ENCODE measurements at regions not wholly inside any gene's neighbourhood (a gene's known extent, or its start where the extent isn't known, plus 50 kb on each side); places are given as distances from the start of the nearest gene placed in this dataset.

DNA sequence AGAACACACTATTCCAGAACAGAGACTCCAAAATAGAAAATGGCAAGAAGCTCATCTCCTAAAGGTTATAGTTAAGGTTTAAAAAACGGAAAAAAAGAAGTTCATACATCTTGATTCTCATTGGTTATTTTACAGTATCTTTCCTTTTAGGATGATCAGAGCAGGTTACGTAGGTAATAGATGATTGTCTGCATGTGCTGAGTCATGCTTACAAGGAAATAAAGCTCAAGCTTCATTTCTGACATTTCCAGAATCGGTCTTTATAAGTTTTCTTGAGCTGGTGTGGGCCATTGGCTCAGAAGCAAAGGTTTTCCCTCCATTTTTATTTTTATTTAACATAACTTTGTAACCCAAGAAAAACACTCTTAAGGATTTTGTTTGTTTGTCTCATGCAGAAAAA is 1030.3 kb upstream of the CDH8 start:
- DNase-seq, result no peak

DNA sequence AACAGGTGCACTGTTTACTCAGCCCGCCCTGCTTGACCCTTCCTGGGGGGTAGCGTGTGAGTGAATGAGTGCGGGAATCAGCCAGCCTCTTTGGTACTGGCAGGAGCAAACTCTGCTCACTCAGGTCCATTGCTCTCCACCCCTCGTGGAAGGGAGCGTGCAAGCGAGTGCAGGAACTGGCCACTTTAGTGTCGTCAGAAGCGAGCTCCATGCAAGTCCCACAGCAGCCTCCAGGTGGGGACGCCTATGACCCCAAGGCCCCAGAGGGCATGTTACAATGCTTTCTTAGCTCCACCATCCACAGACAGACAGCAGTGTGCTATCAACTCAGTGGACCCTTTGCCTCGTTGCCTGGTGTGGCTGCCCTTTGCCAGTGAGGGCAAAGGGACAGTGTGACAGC is 1025.1 kb upstream of the CDH8 start:
- no peak for DNase-seq

DNA sequence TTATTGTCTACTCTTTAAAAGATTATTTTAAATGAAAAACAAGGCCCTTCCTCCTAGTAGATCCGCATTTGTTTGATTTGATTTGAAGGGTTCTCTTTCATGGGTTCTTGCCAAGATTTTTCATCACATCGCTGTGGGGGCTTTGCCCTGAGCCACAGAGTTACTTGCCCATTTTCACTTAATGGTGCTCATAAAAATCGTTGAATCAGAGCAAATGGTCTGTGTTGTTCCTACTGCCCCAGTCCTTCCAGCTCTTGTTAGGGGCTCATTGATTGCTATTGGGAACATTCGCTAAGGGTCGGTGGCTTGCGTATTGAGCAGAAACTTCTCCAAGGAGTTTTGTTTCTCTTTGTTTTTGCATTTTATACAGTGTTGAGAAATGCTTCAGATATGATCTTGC is 1023.4 kb upstream of the CDH8 start:
- no peak for DNase-seq

DNA sequence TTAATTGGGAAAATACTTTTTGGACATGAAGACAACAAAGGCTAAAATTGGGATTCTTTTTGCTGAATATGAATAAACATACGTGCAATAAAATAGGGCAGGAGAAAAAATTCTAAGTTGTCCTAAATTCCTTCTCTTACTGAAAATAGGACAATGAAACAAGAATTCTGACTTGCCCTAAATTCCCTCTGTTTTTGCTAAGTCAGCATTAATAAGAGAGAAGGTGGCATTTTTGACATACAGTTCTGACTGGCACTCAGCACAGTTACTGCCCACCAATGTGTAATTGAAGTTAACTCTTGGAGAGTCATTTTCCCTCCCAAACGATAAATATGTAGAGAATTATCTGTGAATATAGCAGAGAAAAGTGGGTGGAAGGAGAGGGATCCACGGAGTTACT is 1021.1 kb upstream of the CDH8 start:
- DNase-seq, result no peak

DNA sequence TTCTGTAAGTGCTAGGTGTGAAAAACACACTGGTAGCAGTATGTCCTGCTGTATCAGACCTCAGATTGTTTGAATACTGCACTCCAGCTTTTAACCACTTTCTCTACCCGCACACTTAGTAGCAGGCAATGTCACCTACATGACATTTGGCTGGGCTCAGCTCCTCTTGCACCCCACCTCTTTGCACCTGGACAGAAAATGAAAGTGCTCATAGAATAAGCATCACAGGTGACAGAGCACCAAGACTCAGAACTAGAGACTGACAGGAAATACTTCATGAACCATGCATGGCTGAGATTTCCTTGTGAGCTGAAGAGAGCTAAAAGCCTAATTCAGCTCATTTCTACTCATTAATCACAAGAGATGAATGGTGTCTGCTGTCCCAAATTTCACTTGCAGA is 1014.2 kb upstream of the CDH8 start:
- no peak for DNase-seq

DNA sequence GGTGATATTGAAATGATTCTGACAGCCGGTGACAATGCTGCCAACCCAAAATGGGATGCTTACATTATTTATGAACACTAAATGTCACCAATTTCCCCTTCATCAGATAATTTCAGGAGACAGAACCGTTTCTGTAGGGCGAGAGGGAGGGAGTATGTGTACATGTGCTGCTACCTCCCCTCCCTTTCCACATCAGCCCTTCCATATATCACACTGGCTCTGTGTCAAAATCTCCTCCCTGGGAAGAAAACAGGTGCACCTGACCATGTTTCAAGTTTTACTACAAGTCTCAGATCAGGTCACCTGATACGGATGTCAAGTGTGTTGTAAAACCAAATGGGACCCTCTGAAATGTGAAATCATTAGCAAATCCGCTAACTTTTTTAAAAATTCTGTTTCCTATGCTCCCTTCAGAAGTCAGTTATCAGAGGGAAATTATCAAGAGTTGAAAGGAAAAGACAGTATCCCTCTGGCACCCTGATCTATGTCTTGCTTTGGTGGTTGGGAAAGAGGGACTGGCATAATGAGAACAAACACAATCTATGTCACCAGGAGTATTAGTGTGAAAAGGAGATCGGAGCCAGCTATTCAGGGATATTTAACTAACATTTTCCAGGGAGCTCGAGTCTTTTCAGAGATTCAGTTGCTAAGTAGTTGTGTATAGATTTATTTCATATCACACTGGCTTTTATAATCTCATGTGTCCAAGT is 1002.3 kb upstream of the CDH8 start:
- DNase-seq, result no peak

DNA sequence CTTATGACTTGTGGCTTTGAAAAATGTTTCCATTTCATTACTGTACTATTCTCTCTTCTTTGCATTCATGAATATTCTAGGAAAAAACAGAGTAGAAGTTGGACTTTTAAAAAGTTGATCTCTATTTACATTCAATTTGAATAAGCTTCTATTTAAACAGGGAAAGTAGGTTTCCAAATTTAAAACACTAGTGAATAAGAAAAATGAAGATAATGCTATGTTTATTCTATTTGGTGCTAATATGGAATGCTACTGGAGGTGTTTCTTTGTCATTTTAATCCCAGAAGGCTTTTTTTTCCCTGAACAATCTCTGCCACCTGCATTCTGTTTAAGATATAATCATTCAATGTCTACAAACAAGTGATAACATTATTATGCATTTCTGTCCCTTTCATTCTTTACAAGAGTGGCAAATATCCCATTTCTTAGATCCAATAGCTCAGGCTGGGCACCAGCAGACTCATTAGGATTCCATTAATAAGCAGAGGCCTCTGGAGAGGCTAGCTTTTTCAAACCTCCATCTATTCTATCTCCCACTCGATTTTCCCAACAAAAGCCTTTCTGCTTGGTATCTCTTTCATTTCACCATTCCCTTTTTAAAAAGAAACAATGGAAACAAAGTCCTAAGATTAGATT is 1001.6 kb upstream of the CDH8 start:
- DNase-seq, result no peak

DNA sequence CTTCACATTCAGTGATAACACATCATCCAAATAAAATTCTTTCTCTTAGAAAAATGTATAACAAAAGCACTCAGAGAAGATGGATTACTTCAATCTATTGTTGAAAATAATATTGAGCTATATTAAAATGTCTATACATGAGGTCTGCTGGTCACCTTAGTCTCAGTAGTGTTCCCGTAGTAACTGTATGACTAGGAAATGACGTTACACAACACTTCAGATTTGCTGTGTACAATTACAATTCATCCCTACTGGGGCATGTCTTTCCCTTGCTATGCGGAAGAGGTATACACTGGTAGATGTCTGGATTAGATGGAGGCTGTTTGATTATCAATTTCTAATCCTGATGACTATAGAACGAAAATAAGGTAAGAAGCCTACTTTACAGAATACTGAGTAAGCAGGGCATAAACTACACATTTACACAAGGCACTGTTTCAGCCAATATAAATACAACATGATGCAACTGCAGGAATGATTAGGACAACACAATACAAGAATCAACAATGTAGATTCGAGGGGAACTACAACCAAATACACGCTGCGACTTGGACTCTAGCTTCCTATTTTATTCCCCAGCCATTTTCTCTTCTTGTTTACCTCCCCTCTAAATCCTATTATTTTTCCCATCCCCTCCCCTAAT is 982.5 kb upstream of the CDH8 start:
- no peak for DNase-seq

DNA sequence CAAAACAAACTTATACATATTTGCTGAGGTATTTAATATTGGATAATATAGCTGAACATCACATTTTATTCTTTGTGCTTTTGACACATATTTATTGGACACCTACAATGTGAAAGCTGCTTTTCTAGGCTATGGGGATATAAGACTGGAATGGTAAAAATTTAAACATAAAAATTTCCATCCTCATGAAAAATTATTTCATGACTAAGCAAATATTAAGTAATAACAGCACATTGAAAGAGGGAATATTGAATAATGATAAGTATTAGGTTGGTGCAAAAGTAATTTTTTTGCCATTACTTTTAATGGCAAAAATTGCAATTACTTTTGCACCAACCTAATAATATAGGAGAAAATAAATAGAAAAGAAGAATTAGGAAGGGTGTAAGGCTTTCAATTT is 972.5 kb upstream of the CDH8 start:
- no peak for DNase-seq

DNA sequence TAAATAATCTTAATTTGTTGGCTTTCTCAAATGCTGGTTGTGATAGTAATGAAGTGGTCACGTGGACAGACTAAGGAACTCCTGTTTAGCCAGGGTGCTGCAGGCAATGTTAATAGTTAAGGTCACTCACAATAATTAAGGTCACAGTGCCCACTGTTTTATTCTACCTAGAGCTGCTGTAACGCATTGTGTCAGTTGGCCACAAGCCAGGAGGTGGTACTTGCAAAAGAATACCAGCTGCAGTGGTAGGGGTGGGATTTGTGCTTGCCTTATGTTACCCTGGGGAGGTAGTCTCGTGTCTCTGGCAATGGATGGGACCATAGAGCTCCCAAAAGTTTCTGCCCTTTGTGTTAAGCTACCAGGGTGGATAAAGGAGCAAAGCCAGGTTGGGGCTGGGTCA is 969.1 kb upstream of the CDH8 start:
- DNase-seq, result no peak

DNA sequence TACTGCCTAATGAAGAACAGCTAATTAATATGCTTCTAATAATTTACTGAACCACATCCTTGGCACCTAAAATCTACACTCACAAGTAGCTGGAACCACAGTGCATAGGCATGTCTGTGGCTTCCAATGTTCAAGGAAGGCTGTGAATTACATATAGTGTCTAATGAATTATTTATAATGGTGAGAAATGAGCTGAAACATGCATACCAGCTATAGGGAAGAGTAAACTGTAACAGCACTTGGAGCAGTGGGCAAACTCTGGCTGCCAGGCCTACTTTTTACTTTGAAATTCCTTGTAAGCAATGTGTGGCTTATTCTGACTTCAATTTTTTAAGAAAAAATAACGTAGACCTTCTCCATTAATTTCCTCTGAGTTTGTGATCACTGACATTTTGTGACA is 953.2 kb upstream of the CDH8 start:
- no peak for DNase-seq

DNA sequence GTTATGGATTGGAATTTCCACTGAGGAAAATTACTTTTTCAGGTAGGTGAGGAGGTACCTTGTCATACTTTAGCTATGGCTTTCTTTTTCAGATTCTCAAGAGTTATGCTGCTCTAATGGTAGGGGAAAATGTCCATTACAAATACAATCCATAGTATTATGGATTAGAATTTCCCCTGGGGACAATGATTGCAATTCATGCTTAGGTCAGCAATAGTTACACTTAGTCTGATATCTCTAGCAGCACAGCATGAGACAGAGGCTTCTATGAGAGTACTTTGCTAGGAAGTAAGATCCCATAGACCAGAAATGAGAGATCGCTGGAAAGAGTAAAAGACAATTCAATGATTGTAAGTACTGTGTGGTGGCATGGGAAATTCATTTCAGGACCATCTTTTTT is 949.5 kb upstream of the CDH8 start:
- no peak for DNase-seq

DNA sequence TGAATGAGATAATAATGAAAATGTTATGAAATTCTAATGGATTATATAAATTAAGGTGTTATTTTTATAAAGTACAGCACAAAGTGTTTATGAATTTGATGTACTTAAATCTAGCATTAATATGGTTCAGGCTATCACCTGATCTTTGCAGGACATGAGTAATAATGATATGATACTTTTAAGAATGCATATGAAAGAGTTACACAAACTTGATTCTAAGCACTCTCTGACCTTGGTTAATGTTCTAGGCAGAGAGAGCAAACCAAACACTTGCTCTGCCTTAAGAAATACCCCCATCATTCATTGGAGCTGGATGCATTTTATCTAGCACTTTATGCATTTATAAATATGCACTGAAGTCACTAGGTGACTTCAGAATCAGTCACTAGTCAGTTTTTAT is 942.2 kb upstream of the CDH8 start:
- DNase-seq, result no peak

DNA sequence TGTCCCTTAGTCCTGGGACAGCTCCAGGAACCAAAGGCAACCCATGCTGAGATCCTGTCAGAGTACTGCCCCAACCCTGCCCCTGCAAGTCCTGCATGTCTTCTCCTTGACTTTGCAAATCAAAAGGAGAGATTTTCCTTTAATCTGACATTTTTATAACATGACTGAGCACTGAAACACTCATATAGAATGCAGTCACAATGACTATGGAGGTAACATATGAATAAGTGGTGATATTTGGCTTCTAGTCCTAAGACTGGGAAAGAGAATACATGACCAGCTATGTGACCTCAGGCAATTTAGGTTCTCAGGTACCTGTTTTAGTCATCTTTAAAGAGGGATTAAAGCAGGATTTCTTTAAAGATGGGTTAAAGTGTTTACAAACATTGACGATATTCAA is 941.6 kb upstream of the CDH8 start:
- DNase-seq, result no peak

DNA sequence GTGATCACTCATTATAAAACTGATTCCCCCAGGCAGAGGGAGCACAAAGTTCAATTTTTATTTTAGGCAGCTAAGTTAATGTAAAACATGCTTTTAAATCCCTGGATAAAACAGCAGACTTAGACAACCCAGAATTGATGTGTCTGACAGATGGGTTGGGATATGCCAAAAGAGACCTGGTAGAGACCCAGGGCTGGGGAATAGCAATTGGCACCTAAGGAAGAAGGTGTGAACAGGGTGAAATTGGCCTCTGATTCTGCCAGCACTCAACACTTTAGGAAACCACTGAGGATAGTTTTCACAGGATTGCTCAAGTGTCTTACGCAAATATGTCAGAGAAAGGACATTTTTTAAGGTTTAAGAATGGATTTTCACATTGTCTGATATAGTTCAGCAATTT is 938.2 kb upstream of the CDH8 start:
- no peak for DNase-seq

DNA sequence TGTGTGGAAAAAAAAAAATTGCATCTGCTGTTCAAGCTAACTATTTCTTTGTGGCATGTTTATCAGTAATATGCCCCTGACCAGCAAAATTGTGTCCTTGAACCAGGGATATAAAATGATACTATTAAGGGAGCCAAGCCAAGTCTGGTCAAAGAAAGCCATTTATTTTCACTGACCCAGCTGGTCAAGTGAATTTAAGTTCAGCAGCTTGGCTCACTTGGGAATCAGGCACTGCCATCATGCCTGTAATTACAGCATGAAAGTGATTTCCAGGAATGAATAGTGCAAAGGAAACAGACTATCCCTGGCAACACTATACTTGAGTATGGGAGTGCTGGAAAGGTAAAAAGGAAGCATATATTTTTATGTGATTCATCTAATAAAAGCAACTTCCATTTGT is 934.6 kb upstream of the CDH8 start:
- no peak for DNase-seq

DNA sequence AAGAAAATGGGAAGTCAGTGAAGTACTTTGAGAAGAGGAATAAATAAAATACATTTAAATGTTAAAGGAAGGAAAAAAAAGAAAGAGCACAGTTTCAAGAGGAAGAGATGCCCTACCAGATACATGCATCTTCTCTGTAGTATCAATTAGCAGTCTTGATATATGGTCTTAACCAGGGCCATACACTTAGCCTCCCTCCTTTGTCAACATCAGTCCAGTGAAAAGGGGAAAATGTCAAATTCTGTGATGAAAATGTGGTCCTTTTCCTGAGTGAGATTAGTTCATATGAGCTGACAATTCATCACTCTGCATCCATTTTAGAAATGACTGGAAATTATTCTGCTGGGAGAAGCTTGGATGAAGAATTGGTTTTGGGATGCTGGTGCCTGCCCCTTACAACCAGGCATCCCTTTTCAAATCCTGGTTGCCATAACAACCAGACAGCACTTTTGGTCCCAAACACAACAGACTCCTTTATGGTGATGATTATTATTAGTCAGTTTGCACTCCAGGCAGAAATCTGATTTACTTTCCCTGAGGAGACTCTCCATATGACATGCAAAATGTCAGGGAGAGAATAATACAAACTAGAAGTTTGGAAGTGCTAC is 933.6 kb upstream of the CDH8 start:
- DNase-seq, result no peak

DNA sequence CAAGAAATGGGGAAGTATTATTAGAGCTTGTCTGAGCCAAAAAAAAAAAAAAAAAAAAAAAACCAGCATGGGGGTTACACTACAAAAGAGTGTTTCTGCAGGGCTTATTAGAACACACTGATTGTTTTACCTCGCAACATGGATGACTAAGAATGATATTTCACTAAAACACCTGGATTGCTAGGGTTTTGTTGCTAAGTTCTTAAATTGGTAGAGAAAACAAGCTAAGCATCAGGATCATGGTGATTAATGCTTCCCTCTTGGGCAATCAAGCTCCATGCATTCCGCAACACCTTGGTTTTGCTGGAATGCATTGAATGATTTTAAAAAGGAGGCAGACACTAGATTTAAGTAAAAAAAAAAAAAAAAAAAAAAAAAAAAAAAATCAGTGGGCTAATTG is 931.4 kb upstream of the CDH8 start:
- DNase-seq, result no peak

DNA sequence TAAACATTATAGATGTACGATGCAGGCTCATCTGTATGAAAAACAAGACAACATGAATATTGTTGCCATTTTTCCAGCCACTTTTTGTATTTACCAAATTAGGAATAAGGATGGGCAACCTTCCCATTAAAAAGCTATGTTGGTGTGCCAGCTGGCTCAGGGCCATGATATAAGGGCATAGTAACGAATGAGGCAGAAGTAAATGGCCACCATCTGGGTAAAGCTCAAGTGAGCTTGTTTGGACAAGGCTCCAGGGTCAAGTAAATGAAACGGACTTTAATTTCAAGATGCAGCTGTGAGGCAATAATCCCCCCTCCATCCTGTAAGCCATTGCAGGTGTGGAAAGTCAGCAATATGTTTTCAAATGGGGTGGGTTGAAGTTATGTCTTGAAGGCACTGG is 930.9 kb upstream of the CDH8 start:
- no peak for DNase-seq

DNA sequence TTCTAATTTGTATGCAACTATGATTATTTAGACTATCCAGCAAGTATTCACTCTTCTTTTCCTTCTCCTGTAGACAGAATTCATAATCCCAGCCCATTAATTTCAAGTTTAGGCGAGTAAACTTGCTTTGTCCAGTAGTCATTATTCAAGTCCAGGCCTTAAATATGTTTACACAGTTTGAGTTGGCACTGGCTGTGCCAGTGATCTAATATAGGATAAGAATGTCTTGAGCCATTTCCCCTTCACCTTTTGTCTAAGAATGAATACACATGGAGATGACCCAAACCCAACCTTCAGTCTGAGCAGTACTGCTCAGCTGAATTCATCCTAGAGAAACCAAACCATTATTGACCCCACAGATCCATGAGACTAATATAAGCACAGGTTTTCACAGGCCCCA is 930.4 kb upstream of the CDH8 start:
- no peak for DNase-seq

DNA sequence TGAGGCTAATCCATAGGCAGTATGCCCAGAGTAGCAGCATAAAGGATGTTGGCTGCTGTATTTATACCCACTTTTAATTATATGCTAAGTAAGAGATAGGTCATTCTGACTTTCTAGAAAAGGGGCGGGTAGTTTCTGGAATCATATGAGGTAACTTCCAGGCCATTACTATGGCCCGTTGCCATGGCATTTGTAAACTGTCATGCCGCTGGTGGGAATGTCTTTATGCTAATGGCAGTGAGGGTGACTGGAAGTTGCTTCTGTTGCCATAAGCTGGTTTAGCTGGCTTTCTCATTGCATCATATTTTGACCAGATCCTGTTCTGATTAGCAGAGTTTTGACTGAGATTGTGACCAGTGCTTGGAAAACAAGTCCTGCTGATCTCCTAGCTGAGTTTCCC is 929.6 kb upstream of the CDH8 start:
- DNase-seq, result no peak

DNA sequence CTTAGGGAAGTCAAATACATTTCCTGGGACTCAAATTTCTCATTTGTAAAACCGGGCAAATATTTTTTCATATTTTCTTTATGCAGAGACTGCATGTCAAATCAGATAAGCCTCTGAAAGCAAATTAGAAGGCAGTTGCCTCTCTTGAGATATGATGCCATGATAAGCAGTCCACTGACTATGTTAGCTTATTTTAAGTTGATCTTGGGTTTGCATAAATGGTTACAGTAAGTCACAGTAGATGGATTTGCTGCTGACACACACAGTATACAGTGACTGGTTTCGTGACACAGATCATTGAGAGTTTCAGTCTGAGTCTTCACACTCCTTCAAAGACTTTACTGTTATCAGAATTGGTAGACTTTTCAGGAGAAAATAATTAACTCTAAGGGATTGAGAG is 927.6 kb upstream of the CDH8 start:
- DNase-seq, result no peak

DNA sequence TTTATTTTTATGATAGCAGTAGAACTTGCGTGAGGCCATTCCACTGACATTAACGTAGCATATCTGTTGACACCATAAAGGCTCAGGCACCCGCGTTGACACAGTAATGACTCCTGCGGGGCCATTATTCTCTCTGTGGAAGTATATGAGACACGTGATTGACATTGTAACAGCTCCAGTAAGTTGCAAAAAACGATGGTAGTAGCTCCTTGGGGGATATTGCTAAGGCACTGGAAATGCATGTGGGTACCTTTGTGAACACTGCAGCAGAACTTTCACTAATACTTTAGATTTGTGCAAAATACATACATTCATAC is 918.8 kb upstream of the CDH8 start:
- DNase-seq, result no peak

Data from hypothalamus (tissue), 51 donors.